ENCODE measurements at regions not wholly inside any gene's neighbourhood (a gene's known extent, or its start where the extent isn't known, plus 50 kb on each side); places are given as distances from the start of the nearest gene placed in this dataset.

GRCh38 chr16:88300463-88300835 lies 82.3 kb upstream of the ZNF469 start:
- no peak overlapping the region for H3K4me3 Mint-ChIP-seq
- H3K4me1 Mint-ChIP-seq, result no peaks in the 10 kb centered on the region
- H3K9me3 Mint-ChIP-seq, result peaks cover 9% of the 10 kb centered on the region
- WGBS, 2 experiments (ENCODE audit: insufficient coverage in 1 of 2, insufficient read length in 1 of 2), result 86 to 90% methylated on average over 8 to 12 of the region's 12 CpGs
- DNase-seq, result no peak
- Histone ChIP-seq H3K4me3 (ENCODE audit: low read length) (no peak overlapping the region), H3K36me3 (ENCODE audit: control insufficient read depth, insufficient read depth, low read length) (no peaks in the 10 kb centered on the region), H3K9me3 (ENCODE audit: control insufficient read depth, low read length) (peaks cover 5% of the 10 kb centered on the region), H3K27ac (ENCODE audit: low read depth, low read length) (no peak overlapping the region), H3K4me1 (ENCODE audit: control insufficient read depth, insufficient read depth, low read length) (no peaks in the 10 kb centered on the region), H3K9ac (ENCODE audit: extremely low read depth, low read length, poor library complexity, severe bottlenecking) (no peak overlapping the region), H3K27me3 (ENCODE audit: control insufficient read depth, insufficient read depth, low read length, poor library complexity, severe bottlenecking) (no peaks in the 10 kb centered on the region)
- no peak overlapping the region for H3K27ac Mint-ChIP-seq
- no peaks in the 10 kb centered on the region for H3K36me3 Mint-ChIP-seq (ENCODE audit: low read depth)
- TF ChIP-seq CTCF (conservative IDR thresholded peaks at IDR 0.05), result no peak
- H3K27me3 Mint-ChIP-seq (ENCODE audit: insufficient read depth), result no peaks in the 10 kb centered on the region

GRCh38 chr16:88301431-88301830 lies 81.3 kb upstream of the ZNF469 start:
- Mint-ChIP-seq H3K9me3 (peaks cover 14% of the 10 kb centered on the region), H3K27me3 (ENCODE audit: insufficient read depth) (no peaks in the 10 kb centered on the region), H3K27ac (no peak overlapping the region), H3K36me3 (ENCODE audit: low read depth) (no peaks in the 10 kb centered on the region), H3K4me1 (no peaks in the 10 kb centered on the region), H3K4me3 (no peak overlapping the region)
- Histone ChIP-seq H3K27ac (ENCODE audit: low read depth, low read length) (no peak overlapping the region), H3K9ac (ENCODE audit: extremely low read depth, low read length, poor library complexity, severe bottlenecking) (no peak overlapping the region), H3K9me3 (ENCODE audit: control insufficient read depth, low read length) (peaks cover 5% of the 10 kb centered on the region), H3K36me3 (ENCODE audit: control insufficient read depth, insufficient read depth, low read length) (no peaks in the 10 kb centered on the region), H3K4me1 (ENCODE audit: control insufficient read depth, insufficient read depth, low read length) (no peaks in the 10 kb centered on the region), H3K4me3 (ENCODE audit: low read length) (no peak overlapping the region), H3K27me3 (ENCODE audit: control insufficient read depth, insufficient read depth, low read length, poor library complexity, severe bottlenecking) (no peaks in the 10 kb centered on the region)
- no peak for TF ChIP-seq CTCF (conservative IDR thresholded peaks at IDR 0.05)
- 89 to 91% methylated on average over 11 of the region's 11 CpGs for WGBS, 2 experiments (ENCODE audit: insufficient coverage in 1 of 2, insufficient read length in 1 of 2)
- no peak for DNase-seq

GRCh38 chr16:88301886-88302285 lies 80.9 kb upstream of the ZNF469 start:
- Histone ChIP-seq H3K4me3 (ENCODE audit: low read length) (no peak overlapping the region), H3K36me3 (ENCODE audit: control insufficient read depth, insufficient read depth, low read length) (no peaks in the 10 kb centered on the region), H3K9me3 (ENCODE audit: control insufficient read depth, low read length) (peaks cover 5% of the 10 kb centered on the region), H3K9ac (ENCODE audit: extremely low read depth, low read length, poor library complexity, severe bottlenecking) (no peak overlapping the region), H3K27me3 (ENCODE audit: control insufficient read depth, insufficient read depth, low read length, poor library complexity, severe bottlenecking) (no peaks in the 10 kb centered on the region), H3K27ac (ENCODE audit: low read depth, low read length) (no peak overlapping the region), H3K4me1 (ENCODE audit: control insufficient read depth, insufficient read depth, low read length) (no peaks in the 10 kb centered on the region)
- Mint-ChIP-seq H3K4me3 (no peak overlapping the region), H3K27ac (no peak overlapping the region), H3K4me1 (no peaks in the 10 kb centered on the region), H3K36me3 (ENCODE audit: low read depth) (no peaks in the 10 kb centered on the region), H3K9me3 (peaks cover 16% of the 10 kb centered on the region), H3K27me3 (ENCODE audit: insufficient read depth) (no peaks in the 10 kb centered on the region)
- DNase-seq, result no peak
- no peak for TF ChIP-seq CTCF (conservative IDR thresholded peaks at IDR 0.05)
- 78 to 89% methylated on average over 10 to 12 of the region's 12 CpGs for WGBS, 2 experiments (ENCODE audit: insufficient coverage in 1 of 2, insufficient read length in 1 of 2)
